Stimulated activated memory B cell treated with anti-CD40 and anti-IgM and Interleukin-4, amounts not matched to agents 10 μg/mL and 1 μg/mL and 100 μg/mL, for 72 hours (primary cell): ENCODE measurements at regions not wholly inside any gene's neighbourhood (a gene's known extent, or its start where the extent isn't known, plus 50 kb on each side); places are given as distances from the start of the nearest gene placed in this dataset.
"Not testable (repeated sequence)": the region's sequence is repeated elsewhere in the genome, so short reads cannot be mapped to it uniquely, and the experiment has no call there.

Experiments
- ATAC-seq: fragments of 150-1000 bp; cut with Tn5 transposase; 2 replicates; pipeline ENCODE4 v1.10.0; 2021
- H3K27ac Mint-ChIP-seq: one replicate; pipeline ENCODE4 v1.8.0; 2022; ENCODE audit warnings: mild to moderate bottlenecking, mixed read lengths
- H3K27me3 Mint-ChIP-seq: one replicate; pipeline ENCODE4 v1.8.0; 2022; ENCODE audit warnings: mixed read lengths
- H3K36me3 Mint-ChIP-seq: one replicate; pipeline ENCODE4 v1.8.0; 2022; ENCODE audit warnings: mixed read lengths
- H3K4me1 Mint-ChIP-seq: one replicate; pipeline ENCODE4 v1.8.0; 2022; ENCODE audit warnings: mixed read lengths
- H3K4me3 Mint-ChIP-seq: one replicate; pipeline ENCODE4 v1.8.0; 2022; ENCODE audit warnings: mild to moderate bottlenecking, moderate library complexity, mixed read lengths
- H3K9me3 Mint-ChIP-seq: one replicate; pipeline ENCODE4 v1.8.0; 2022; ENCODE audit warnings: mixed read lengths

DNA sequence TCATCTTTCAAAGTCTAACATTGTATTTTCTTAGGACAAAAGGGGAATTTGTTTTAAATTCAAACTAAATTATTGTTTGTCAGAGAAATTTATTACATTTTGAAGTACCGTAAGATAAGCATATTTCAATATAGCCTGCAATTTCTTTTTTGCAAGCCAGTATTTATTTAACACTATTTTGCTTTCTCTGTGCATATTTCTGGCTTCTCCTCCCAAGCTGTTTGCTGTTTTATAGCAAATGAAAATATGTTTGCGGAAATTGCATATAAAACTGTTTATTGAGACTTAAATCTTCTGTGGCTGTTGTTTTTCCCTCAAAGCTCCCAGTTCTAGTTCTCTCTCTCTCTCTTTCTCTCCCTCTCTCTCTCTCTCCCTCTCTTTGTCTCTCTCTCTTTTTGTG is 866.8 kb downstream of the FAM181B start:
- Mint-ChIP-seq H3K9me3 (peaks cover 6% of the 10 kb centered on the region), H3K4me1 (peaks cover 18% of the 10 kb centered on the region), H3K27me3 (no peaks in the 10 kb centered on the region), H3K27ac (no peak overlapping the region), H3K36me3 (no peaks in the 10 kb centered on the region), H3K4me3 (no peak overlapping the region)
- ATAC-seq = no peak

DNA sequence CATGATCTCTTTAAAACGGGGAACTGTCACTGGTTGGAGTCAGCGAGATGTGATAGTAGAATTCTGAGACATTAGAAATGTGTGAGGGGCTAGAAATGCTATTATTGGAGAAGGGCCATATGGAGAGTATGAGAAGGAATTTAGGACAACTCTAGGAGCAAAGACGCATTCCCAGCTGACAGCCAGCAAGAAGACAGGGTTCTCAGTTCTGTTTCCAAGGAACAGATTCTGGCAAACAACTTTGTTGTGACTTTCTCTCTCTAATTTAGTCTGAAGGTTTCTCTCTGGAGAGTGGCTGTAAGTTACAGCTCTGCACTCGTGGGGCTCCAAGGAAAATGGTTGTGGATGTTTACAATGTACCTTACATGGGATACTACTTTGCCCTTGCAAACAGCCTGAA is 876.3 kb downstream of the FAM181B start:
- Mint-ChIP-seq H3K36me3 (no peaks in the 10 kb centered on the region), H3K4me3 (no peak overlapping the region), H3K27ac (no peak overlapping the region), H3K9me3 (no peaks in the 10 kb centered on the region), H3K27me3 (peaks cover 10% of the 10 kb centered on the region), H3K4me1 (no peaks in the 10 kb centered on the region)
- ATAC-seq = no peak

DNA sequence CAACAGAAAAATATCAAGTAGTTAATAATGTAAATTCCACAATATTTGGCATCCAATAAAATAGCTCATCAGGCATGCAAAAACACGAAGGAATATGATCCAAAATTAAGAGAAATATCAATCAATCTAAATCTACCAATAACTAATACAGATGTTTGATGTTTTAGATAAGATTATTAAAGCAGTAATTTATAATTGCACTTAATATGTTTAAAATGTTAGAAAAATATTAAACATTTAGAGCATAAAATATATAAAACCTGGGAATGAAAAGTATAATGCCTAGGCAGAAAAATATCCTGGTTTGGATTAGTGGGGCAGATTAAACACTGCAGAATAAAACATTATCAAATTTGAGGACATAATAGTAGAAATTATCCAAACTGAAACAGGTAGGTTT is 879.9 kb downstream of the FAM181B start:
- no peaks in the 10 kb centered on the region for H3K36me3 Mint-ChIP-seq
- no peak overlapping the region for H3K4me3 Mint-ChIP-seq
- H3K27ac Mint-ChIP-seq = no peak overlapping the region
- no peaks in the 10 kb centered on the region for H3K4me1 Mint-ChIP-seq
- no peaks in the 10 kb centered on the region for H3K9me3 Mint-ChIP-seq
- no peak for ATAC-seq
- H3K27me3 Mint-ChIP-seq = no peaks in the 10 kb centered on the region

DNA sequence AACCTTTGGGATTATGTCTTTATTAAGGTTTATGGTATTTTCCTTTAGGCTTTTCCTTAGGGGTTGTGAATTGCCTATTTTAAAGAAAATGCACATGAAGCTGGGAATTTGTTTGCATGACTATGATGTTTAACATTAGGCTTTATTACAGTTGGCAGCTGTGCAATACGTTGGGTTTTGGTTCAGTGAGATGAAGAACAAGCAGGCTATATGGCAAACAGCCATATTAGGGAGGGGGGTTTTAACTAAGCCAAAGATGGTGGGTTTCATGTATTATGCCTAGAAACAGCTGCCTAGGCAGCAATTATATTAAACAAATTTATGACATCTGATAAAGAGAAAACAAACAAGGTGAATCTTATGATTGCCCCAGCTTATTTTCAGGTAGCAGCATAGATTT is 880.8 kb downstream of the FAM181B start:
- Mint-ChIP-seq H3K36me3 (no peaks in the 10 kb centered on the region), H3K4me3 (no peak overlapping the region), H3K27ac (no peak overlapping the region), H3K9me3 (no peaks in the 10 kb centered on the region), H3K27me3 (no peaks in the 10 kb centered on the region), H3K4me1 (no peaks in the 10 kb centered on the region)
- ATAC-seq = no peak

DNA sequence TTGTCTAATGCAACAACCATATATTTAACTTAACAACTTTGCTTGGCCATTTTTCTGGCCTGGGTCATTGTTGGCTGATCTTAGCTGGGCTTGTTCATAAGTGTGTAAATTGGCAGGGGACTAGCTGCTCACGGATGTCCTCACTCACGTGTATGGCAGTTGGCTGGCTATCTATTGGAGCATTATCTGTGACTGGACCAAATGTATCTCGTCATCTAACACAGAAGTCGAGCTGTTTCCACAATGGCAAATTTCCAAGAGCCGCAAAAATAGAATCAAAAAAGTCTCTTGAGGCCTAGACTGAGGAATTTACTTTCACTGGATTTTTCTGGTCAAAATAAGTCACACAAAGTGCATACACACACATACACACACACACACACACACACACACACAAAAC is 893.3 kb downstream of the FAM181B start:
- no peak overlapping the region for H3K4me3 Mint-ChIP-seq
- H3K27me3 Mint-ChIP-seq = no peaks in the 10 kb centered on the region
- H3K27ac Mint-ChIP-seq = no peak overlapping the region
- no peak for ATAC-seq
- peaks cover 3% of the 10 kb centered on the region for H3K9me3 Mint-ChIP-seq
- no peaks in the 10 kb centered on the region for H3K36me3 Mint-ChIP-seq
- H3K4me1 Mint-ChIP-seq = no peaks in the 10 kb centered on the region

DNA sequence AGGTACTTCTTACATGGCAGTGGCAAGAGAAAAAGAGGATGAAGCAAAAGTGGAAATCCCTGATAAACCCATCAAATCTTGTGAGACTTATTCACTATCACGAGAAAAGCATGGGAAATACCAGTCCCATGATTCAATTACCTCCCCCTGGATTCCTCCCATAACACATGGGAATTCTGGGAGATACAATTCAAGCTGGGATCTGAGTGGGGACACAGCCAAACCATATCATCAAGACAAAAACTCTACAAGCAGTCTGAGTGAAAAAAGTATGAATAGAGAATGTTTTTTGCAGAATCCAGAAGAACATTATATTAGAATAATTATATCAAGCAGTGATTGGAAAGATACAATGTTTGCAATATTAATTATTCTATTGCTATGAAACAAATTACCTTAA is 893.7 kb downstream of the FAM181B start:
- Mint-ChIP-seq H3K4me1 (no peaks in the 10 kb centered on the region), H3K27ac (no peak overlapping the region), H3K4me3 (no peak overlapping the region), H3K27me3 (no peaks in the 10 kb centered on the region), H3K36me3 (no peaks in the 10 kb centered on the region), H3K9me3 (peaks cover 3% of the 10 kb centered on the region)
- no peak for ATAC-seq

DNA sequence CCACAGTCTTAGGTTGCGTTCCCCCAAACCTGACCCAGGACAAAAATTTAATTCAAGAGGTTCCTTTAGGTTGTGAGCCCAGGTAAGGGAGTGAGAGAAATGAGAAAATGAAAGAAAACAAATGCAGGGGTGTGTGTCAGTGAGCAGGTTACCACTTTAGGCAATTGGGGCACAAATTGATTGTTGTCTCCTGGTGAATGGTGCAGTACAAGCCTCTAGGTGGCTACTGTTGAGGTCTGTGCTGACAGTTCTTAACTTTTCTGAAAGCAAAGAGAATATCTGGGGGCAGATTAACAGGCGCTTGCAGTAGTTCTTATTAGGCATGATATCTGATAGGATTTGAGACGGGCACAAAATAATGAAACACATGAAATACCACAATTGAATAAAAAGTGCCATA is 894.6 kb downstream of the FAM181B start:
- H3K36me3 Mint-ChIP-seq = no peaks in the 10 kb centered on the region
- H3K27me3 Mint-ChIP-seq = no peaks in the 10 kb centered on the region
- no peak overlapping the region for H3K27ac Mint-ChIP-seq
- peaks cover 6% of the 10 kb centered on the region for H3K9me3 Mint-ChIP-seq
- H3K4me1 Mint-ChIP-seq = no peaks in the 10 kb centered on the region
- ATAC-seq = no peak
- H3K4me3 Mint-ChIP-seq = no peak overlapping the region

DNA sequence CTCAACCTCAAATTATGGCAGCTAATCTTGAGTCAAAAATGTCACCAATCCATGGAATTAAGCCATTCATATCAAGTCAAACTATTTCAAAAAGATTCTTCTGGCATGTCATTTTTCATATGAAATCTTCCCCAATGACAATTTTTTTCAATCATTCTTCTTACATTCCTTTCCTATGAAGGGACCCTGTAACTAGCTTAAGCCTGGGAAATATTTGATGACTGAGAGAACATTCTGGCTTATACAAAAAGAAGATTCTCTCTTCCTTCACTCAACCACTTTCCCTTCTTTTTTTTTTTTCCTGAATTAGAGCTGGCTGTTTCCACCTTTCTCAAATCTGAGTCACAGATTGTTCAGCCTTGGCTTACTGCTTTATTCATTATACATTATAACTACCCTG is 903.7 kb downstream of the FAM181B start:
- Mint-ChIP-seq H3K27me3 (no peaks in the 10 kb centered on the region), H3K4me1 (no peaks in the 10 kb centered on the region), H3K36me3 (no peaks in the 10 kb centered on the region), H3K9me3 (peaks cover 22% of the 10 kb centered on the region), H3K27ac (no peak overlapping the region), H3K4me3 (no peak overlapping the region)
- no peak for ATAC-seq

DNA sequence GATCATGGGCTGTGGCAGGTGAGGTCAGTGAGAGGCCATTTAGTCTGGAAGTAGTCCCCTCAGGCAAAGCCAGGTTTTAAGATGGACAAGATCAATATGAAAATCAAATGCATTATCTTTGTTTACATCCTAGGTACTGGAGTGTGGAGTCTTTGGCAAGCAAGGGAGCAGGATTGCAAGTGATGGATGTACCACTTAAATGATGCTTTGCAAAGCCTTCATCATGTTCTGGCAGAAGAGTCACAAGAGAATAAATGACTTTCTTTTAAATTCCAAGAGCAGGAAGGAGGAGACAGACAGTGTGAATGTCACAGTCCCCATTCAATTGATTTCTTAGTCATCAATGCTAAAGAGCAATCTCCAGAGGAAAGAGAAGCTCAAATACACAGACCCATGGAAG is 908.3 kb downstream of the FAM181B start:
- H3K36me3 Mint-ChIP-seq = no peaks in the 10 kb centered on the region
- H3K9me3 Mint-ChIP-seq = peaks cover 3% of the 10 kb centered on the region
- H3K4me3 Mint-ChIP-seq = no peak overlapping the region
- no peak for ATAC-seq
- H3K4me1 Mint-ChIP-seq = no peaks in the 10 kb centered on the region
- H3K27me3 Mint-ChIP-seq = no peaks in the 10 kb centered on the region
- H3K27ac Mint-ChIP-seq = no peak overlapping the region

DNA sequence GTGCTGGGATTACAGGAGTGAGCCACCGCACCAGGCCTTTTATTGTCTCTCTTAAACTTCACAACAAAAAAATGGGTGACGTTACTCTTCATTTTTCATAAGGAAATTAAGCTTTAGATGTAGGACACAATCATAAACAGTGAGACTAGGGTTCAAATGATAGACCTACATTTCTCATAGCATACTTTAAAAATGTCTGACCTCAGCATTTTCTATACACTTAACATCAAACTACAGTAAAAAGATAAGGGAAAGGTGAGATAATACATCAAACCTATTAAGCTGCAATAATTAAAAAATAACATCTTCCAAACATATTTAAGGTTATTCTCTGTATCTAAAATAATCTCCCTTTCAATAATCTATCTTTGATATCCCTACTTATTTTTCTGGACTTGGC is 914.2 kb downstream of the FAM181B start:
- Mint-ChIP-seq H3K4me1 (no peaks in the 10 kb centered on the region), H3K27me3 (no peaks in the 10 kb centered on the region), H3K9me3 (no peaks in the 10 kb centered on the region), H3K36me3 (no peaks in the 10 kb centered on the region), H3K27ac (no peak overlapping the region), H3K4me3 (no peak overlapping the region)
- ATAC-seq = no peak

DNA sequence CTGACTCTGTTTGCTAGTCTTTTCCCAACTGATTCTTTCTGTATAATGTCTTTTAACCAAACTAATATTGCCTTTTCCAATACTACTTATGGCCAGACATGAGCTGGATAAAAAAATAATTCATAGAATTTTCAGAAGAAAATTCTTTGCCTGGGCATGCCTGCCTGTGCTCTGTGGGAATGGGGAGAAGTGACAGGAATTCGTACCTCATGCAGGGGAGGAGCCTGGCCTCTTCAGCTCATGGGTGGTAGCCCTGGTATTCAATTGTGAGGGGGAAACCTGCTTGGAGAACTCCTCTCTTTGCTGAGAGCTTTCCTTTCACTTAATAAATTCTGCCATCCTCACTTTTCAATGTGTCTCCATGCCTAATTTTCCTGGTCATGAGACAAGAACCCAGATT is 928.8 kb downstream of the FAM181B start:
- H3K4me3 Mint-ChIP-seq = no peak overlapping the region
- H3K27ac Mint-ChIP-seq = no peak overlapping the region
- no peak for ATAC-seq
- H3K27me3 Mint-ChIP-seq = peaks cover under 1% of the 10 kb centered on the region
- no peaks in the 10 kb centered on the region for H3K36me3 Mint-ChIP-seq
- peaks cover 8% of the 10 kb centered on the region for H3K9me3 Mint-ChIP-seq
- H3K4me1 Mint-ChIP-seq = no peaks in the 10 kb centered on the region

DNA sequence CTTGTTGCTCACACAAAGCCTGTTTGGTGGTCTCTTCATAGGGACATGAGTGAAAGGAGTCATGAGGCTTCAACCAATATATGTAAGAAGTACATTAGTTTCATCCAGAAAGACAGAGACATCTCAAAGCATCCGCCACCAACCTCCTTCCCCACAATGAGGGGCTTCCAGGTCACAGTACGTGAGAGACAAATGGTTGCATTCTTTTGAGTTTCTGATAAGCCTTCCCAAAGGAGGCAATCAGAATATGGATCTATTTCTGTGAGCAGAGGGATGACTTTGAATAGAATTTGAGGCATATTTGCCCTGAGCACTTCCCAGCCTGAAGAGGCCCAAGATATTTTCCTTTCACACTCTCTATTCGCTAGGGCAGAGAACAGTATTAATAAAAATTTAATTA is 931.1 kb downstream of the FAM181B start:
- H3K27me3 Mint-ChIP-seq = peaks cover 23% of the 10 kb centered on the region
- H3K4me3 Mint-ChIP-seq = no peak overlapping the region
- no peaks in the 10 kb centered on the region for H3K4me1 Mint-ChIP-seq
- ATAC-seq = no peak
- no peaks in the 10 kb centered on the region for H3K36me3 Mint-ChIP-seq
- no peak overlapping the region for H3K27ac Mint-ChIP-seq
- H3K9me3 Mint-ChIP-seq = peaks cover 11% of the 10 kb centered on the region

DNA sequence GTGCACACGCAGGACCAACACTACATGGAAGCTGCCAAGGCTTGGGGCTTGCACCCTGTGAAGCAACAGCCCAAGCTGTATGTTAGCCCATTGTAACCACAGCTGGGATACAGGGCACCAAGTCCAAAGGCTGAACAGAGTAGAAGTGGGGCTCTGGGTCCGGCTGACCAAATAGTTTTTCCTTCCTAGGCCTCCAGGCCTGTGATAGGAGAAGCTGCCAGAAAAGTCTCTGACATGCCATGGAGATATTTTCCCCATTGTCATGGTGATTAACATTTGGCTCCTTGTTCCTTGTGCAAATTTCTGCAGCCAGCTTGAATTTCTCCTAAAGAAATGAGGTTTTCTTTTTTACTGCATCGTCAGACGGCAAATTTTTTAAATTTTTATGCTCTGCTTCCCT is 941.2 kb downstream of the FAM181B start:
- Mint-ChIP-seq H3K27me3 (no peaks in the 10 kb centered on the region), H3K4me1 (no peaks in the 10 kb centered on the region), H3K9me3 (no peaks in the 10 kb centered on the region), H3K4me3 (no peak overlapping the region), H3K27ac (no peak overlapping the region), H3K36me3 (no peaks in the 10 kb centered on the region)
- no peak for ATAC-seq

DNA sequence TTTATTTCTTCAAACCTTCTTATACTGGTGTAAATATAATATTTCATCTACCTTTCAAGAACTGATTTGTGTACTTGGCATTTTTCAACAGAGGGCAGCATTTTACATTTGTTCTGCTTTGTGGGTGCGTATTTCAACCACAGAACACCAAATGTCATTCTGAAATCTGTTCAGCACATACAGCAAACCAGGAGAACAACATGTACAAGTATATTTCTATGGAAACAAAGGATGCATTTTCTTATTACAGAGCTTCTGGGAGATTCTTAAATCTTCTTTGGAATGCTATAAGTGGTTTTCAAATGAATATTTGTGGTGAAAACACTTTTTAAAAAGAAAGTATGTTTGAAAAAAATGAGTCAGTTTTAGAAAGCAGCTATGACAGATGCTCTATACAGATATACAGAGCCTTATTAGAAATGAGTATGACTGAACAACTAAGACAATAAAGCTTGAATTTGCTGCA is 946.0 kb downstream of the FAM181B start:
- H3K9me3 Mint-ChIP-seq = no peaks in the 10 kb centered on the region
- H3K27ac Mint-ChIP-seq = no peak overlapping the region
- no peak for ATAC-seq
- H3K27me3 Mint-ChIP-seq = no peaks in the 10 kb centered on the region
- H3K4me1 Mint-ChIP-seq = no peaks in the 10 kb centered on the region
- H3K4me3 Mint-ChIP-seq = no peak overlapping the region
- no peaks in the 10 kb centered on the region for H3K36me3 Mint-ChIP-seq

DNA sequence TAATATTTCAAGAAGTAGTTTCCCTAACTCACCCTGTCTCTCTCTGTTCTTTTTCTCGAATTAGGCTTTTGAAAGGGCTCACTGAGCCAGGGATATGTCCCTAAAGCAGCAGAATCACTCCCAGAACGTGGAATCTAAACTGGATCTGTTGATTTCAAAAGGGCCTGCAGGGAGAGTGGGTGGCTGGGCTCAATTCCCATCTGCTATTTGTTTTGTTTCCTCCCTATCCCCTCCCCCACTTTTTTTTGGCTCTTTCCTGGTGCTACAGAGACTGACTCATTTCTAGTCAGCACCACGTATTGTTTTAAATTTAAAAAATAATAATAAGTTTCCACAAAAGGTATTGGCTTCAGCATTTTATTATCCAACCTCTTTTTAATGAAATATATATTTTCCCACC is 961.5 kb downstream of the FAM181B start:
- ATAC-seq = no peak
- Mint-ChIP-seq H3K4me3 (no peak overlapping the region), H3K4me1 (no peaks in the 10 kb centered on the region), H3K27me3 (no peaks in the 10 kb centered on the region), H3K9me3 (no peaks in the 10 kb centered on the region), H3K36me3 (no peaks in the 10 kb centered on the region), H3K27ac (no peak overlapping the region)

DNA sequence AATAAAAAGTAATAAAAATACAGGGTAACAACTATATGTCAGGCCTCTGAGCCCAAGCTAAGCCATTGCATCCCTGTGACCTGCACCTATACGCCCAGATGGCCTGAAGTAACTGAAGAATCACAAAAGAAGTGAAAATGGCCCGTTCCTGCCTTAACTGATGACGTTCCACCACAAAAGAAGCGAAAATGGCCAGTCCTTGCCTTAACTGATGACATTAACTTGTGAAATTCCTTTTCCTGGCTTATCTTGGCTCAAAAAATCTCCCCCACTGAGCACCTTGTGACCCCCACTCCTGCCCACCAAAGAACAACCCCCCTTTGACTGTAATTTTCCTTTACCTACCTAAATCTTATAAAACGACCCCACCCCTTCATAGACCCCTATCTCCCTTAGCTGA is 963.8 kb downstream of the FAM181B start:
- H3K27ac Mint-ChIP-seq, ATAC-seq, H3K4me3 Mint-ChIP-seq, H3K9me3 Mint-ChIP-seq, H3K36me3 Mint-ChIP-seq, H3K27me3 Mint-ChIP-seq, H3K4me1 Mint-ChIP-seq: not testable (repeated sequence)

DNA sequence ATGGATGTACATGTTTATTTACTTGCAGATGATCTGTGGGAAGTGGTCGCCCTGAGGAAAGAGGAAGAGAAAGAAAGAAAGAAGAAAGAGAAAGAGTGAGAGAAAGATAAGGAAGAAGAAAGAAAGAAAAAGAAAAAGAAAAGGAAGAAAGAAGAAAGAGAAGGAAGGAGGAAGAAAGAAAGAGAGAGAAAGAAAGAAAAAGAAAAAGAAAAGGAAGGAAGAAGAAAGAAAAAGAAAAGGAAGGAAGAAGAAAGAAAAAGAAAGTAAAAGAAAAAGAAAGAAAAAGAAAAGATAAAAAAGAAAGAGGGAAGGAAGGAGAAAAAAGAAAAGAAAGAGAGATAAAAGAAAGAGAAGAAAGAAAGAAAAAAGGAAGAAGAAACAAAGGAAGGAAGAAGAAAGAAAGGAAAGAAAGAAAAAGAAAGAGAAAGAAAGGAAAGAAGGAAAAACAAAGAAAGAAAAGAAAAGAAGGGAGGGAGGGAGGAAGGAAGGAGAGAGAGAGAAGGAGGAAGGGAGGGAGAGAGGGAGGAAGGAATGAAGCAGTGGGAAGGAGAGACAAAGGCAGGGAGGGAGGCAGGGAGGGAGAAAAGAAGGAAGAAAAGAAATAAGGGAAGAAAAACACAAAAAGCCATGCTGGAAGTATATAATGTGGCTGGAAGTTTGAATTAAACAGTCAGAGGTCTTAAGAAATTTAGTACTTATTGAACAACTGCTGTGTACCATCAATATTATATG is 976.6 kb downstream of the FAM181B start:
- H3K27me3 Mint-ChIP-seq = no peaks in the 10 kb centered on the region
- no peak overlapping the region for H3K27ac Mint-ChIP-seq
- no peak for ATAC-seq
- H3K36me3 Mint-ChIP-seq = no peaks in the 10 kb centered on the region
- H3K4me1 Mint-ChIP-seq = no peaks in the 10 kb centered on the region
- H3K4me3 Mint-ChIP-seq = no peak overlapping the region
- no peaks in the 10 kb centered on the region for H3K9me3 Mint-ChIP-seq
